ENCODE measurements at regions not wholly inside any gene's neighbourhood (a gene's known extent, or its start where the extent isn't known, plus 50 kb on each side); places are given as distances from the start of the nearest gene placed in this dataset.

DNA sequence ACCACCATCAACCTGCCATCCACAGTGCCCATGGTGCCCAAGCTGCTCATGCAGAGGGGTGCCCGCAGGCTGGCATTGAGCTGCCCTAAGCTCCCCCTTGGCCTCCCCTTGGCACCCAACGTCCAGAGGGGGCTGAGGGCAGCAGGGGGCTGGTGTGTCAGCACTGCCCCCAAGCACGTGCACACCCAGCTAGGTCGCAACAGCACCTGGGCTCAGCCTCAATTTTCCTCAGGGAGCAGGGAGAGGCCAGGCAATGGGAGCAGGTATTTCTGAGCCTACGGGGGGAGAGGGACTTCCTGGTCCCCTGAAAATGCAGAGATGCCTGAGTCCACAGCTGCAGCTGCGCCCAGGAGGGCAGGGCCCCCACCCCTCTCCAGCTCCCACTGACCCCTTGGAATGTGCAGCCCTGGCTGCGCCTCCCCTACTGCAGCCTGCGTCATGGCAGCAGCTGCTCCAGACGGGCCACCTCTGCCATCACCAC lies 204.2 kb downstream of the ANKRD60 start:
- no peak overlapping the region for H2BK120ac ChIP-seq (ENCODE audit: insufficient read depth, low read length, poor library complexity)
- H4K12ac ChIP-seq (ENCODE audit: low read depth, low read length): no peak overlapping the region
- no peak overlapping the region for H3K27ac ChIP-seq (ENCODE audit: low read depth, low read length)
- no peak overlapping the region for H2AFZ ChIP-seq (ENCODE audit: insufficient read depth, low read length, poor library complexity)
- no peak overlapping the region for H3K23ac ChIP-seq (ENCODE audit: low read length)
- no peaks in the 10 kb centered on the region for H3K36me3 ChIP-seq (ENCODE audit: control insufficient read depth in 1 of 2, insufficient read depth in 2 of 2, low read length in 2 of 2)
- no peak overlapping the region for H3K14ac ChIP-seq (ENCODE audit: low read length)
- H3K79me2 ChIP-seq (ENCODE audit: control insufficient read depth, insufficient read depth, low read length, poor library complexity): no peaks in the 10 kb centered on the region
- no peaks in the 10 kb centered on the region for H3K79me1 ChIP-seq (ENCODE audit: low read length)
- H2AK5ac ChIP-seq (ENCODE audit: low read length): no peak overlapping the region
- H3K9me3 ChIP-seq (ENCODE audit: insufficient read depth, low read depth, low read length): peaks cover 2% of the 10 kb centered on the region
- no peak for DNase-seq
- H3K4ac ChIP-seq (ENCODE audit: low read depth, low read length): no peak overlapping the region
- no peak overlapping the region for H3K4me3 ChIP-seq (ENCODE audit: low read depth, low read length)
- peaks cover 0 to 2% of the 10 kb centered on the region in 2 experiments for H3K4me1 ChIP-seq (ENCODE audit: control insufficient read depth in 1 of 2, insufficient read depth in 2 of 2, low read length in 2 of 2)
- H3K27me3 ChIP-seq (ENCODE audit: insufficient read depth, low read length): no peaks in the 10 kb centered on the region
- H3K4me2 ChIP-seq (ENCODE audit: low read length): no peak overlapping the region
- no peak overlapping the region for H3K18ac ChIP-seq (ENCODE audit: low read length)
- no CpG with 5 or more reads among the region's 9 CpGs for WGBS (ENCODE audit: extremely low coverage, insufficient coverage, insufficient read length)
- no peak overlapping the region for H3K9ac ChIP-seq (ENCODE audit: low read length)
- H2BK5ac ChIP-seq (ENCODE audit: low read depth, low read length, poor library complexity): no peak overlapping the region
- no peak overlapping the region for H4K8ac ChIP-seq (ENCODE audit: low read depth, low read length)
- no peak overlapping the region for H4K91ac ChIP-seq (ENCODE audit: low read depth, low read length)
- H2BK12ac ChIP-seq (ENCODE audit: low read length): no peak overlapping the region

DNA sequence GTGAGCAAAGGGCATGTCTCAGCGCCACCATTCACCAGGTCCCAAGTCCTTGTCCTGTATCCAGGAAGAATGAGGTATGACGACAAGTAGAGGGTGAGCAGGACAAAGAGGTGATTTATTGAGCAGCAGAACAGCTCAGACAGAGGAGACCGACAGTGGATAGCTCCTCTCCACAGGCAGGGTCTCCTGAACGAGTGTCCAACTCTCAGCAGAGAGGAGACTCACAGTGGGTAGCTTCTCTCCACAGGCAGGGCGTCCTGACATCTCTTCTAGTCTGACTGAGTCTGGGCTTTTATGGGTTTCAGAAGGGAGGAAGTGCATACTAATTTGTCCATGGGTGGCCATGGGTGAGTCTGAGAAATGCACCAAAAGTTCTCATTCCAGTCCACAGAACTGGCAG lies 204.7 kb downstream of the ANKRD60 start:
- Histone ChIP-seq H4K8ac (ENCODE audit: low read depth, low read length) (no peak overlapping the region), H3K14ac (ENCODE audit: low read length) (no peak overlapping the region), H3K4ac (ENCODE audit: low read depth, low read length) (no peak overlapping the region), H3K23ac (ENCODE audit: low read length) (no peak overlapping the region), H4K12ac (ENCODE audit: low read depth, low read length) (no peak overlapping the region), H3K4me2 (ENCODE audit: low read length) (no peak overlapping the region), H3K18ac (ENCODE audit: low read length) (no peak overlapping the region), H3K9me3 (ENCODE audit: insufficient read depth, low read depth, low read length) (peaks cover 2% of the 10 kb centered on the region), H3K4me1 (ENCODE audit: control insufficient read depth in 1 of 2, insufficient read depth in 2 of 2, low read length in 2 of 2) (peaks cover 0 to 2% of the 10 kb centered on the region in 2 experiments), H3K27me3 (ENCODE audit: insufficient read depth, low read length) (no peaks in the 10 kb centered on the region), H3K79me2 (ENCODE audit: control insufficient read depth, insufficient read depth, low read length, poor library complexity) (no peaks in the 10 kb centered on the region), H4K91ac (ENCODE audit: low read depth, low read length) (no peak overlapping the region), H2BK5ac (ENCODE audit: low read depth, low read length, poor library complexity) (no peak overlapping the region), H3K9ac (ENCODE audit: low read length) (no peak overlapping the region), H3K79me1 (ENCODE audit: low read length) (no peaks in the 10 kb centered on the region), H3K27ac (ENCODE audit: low read depth, low read length) (no peak overlapping the region), H2AK5ac (ENCODE audit: low read length) (no peak overlapping the region), H2BK120ac (ENCODE audit: insufficient read depth, low read length, poor library complexity) (no peak overlapping the region), H3K36me3 (ENCODE audit: control insufficient read depth in 1 of 2, insufficient read depth in 2 of 2, low read length in 2 of 2) (no peaks in the 10 kb centered on the region), H3K4me3 (ENCODE audit: low read depth, low read length) (no peak overlapping the region), H2BK12ac (ENCODE audit: low read length) (no peak overlapping the region), H2AFZ (ENCODE audit: insufficient read depth, low read length, poor library complexity) (no peak overlapping the region)
- DNase-seq: no peak
- WGBS (ENCODE audit: extremely low coverage, insufficient coverage, insufficient read length): no CpG with 5 or more reads among the region's 5 CpGs

DNA sequence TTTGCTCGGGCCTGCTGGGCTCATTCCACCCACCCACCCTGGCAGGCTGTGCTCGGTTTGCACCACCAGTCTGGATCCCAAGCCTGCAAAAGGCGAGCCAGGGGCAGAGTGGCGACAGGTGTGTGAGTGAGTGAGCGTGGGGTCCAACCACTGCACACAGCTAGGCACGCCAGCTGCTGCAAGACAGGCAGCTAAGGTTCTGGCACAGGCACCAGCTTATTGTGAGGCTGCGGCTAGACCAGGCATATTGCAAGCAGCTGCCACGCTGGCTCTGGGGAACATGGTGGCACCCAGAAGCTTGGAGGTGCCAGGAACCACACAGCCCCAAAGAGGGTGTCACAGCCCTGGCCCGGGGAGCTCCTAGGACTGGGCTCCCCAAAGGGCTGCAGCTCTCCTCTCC lies 205.1 kb downstream of the ANKRD60 start:
- no peak for DNase-seq
- Histone ChIP-seq H3K23ac (ENCODE audit: low read length) (no peak overlapping the region), H3K14ac (ENCODE audit: low read length) (no peak overlapping the region), H3K79me2 (ENCODE audit: control insufficient read depth, insufficient read depth, low read length, poor library complexity) (no peaks in the 10 kb centered on the region), H3K27ac (ENCODE audit: low read depth, low read length) (no peak overlapping the region), H3K9ac (ENCODE audit: low read length) (no peak overlapping the region), H3K4me2 (ENCODE audit: low read length) (no peak overlapping the region), H3K79me1 (ENCODE audit: low read length) (no peaks in the 10 kb centered on the region), H4K8ac (ENCODE audit: low read depth, low read length) (no peak overlapping the region), H3K9me3 (ENCODE audit: insufficient read depth, low read depth, low read length) (peaks cover 2% of the 10 kb centered on the region), H2AFZ (ENCODE audit: insufficient read depth, low read length, poor library complexity) (no peak overlapping the region), H4K12ac (ENCODE audit: low read depth, low read length) (no peak overlapping the region), H2AK5ac (ENCODE audit: low read length) (no peak overlapping the region), H3K36me3 (ENCODE audit: control insufficient read depth in 1 of 2, insufficient read depth in 2 of 2, low read length in 2 of 2) (no peaks in the 10 kb centered on the region), H3K18ac (ENCODE audit: low read length) (no peak overlapping the region), H2BK120ac (ENCODE audit: insufficient read depth, low read length, poor library complexity) (no peak overlapping the region), H3K4me1 (ENCODE audit: control insufficient read depth in 1 of 2, insufficient read depth in 2 of 2, low read length in 2 of 2) (peaks cover 0 to 2% of the 10 kb centered on the region in 2 experiments), H3K27me3 (ENCODE audit: insufficient read depth, low read length) (no peaks in the 10 kb centered on the region), H3K4me3 (ENCODE audit: low read depth, low read length) (no peak overlapping the region), H4K91ac (ENCODE audit: low read depth, low read length) (no peak overlapping the region), H3K4ac (ENCODE audit: low read depth, low read length) (no peak overlapping the region), H2BK12ac (ENCODE audit: low read length) (no peak overlapping the region), H2BK5ac (ENCODE audit: low read depth, low read length, poor library complexity) (no peak overlapping the region)
- WGBS (ENCODE audit: extremely low coverage, insufficient coverage, insufficient read length): no CpG with 5 or more reads among the region's 9 CpGs

DNA sequence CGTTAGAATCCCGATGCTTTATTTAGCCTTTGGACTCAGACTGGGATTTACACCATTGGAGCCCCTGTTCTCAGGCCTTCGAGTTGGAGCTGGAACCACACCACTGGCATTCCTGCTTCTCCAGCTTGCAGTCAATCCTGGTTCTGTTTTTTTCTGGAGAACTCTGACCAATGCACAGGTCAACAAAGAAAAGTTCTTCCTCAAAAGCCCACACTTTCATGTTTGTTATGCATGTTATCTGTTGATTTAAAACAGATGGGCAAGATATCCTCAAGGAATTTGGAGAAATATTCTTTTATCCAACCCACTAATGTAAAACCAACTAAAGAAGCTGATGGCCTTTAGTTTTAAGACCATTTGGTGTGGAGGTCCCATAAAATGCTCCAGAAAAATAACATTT lies 205.7 kb downstream of the ANKRD60 start:
- no peak overlapping the region for H3K27ac ChIP-seq (ENCODE audit: low read depth, low read length)
- peaks cover 2% of the 10 kb centered on the region for H3K9me3 ChIP-seq (ENCODE audit: insufficient read depth, low read depth, low read length)
- H2AK5ac ChIP-seq (ENCODE audit: low read length): no peak overlapping the region
- H4K8ac ChIP-seq (ENCODE audit: low read depth, low read length): no peak overlapping the region
- H2BK12ac ChIP-seq (ENCODE audit: low read length): no peak overlapping the region
- no peak overlapping the region for H2BK120ac ChIP-seq (ENCODE audit: insufficient read depth, low read length, poor library complexity)
- H2AFZ ChIP-seq (ENCODE audit: insufficient read depth, low read length, poor library complexity): no peak overlapping the region
- no peak overlapping the region for H3K18ac ChIP-seq (ENCODE audit: low read length)
- H2BK5ac ChIP-seq (ENCODE audit: low read depth, low read length, poor library complexity): no peak overlapping the region
- no peak overlapping the region for H4K12ac ChIP-seq (ENCODE audit: low read depth, low read length)
- DNase-seq: no peak
- H3K4me1 ChIP-seq (ENCODE audit: control insufficient read depth in 1 of 2, insufficient read depth in 2 of 2, low read length in 2 of 2): peaks cover 0 to 2% of the 10 kb centered on the region in 2 experiments
- H3K4me2 ChIP-seq (ENCODE audit: low read length): no peak overlapping the region
- no peak overlapping the region for H3K14ac ChIP-seq (ENCODE audit: low read length)
- no CpG with 5 or more reads among the region's 3 CpGs for WGBS (ENCODE audit: extremely low coverage, insufficient coverage, insufficient read length)
- H3K27me3 ChIP-seq (ENCODE audit: insufficient read depth, low read length): no peaks in the 10 kb centered on the region
- H4K91ac ChIP-seq (ENCODE audit: low read depth, low read length): no peak overlapping the region
- H3K79me2 ChIP-seq (ENCODE audit: control insufficient read depth, insufficient read depth, low read length, poor library complexity): no peaks in the 10 kb centered on the region
- H3K9ac ChIP-seq (ENCODE audit: low read length): no peak overlapping the region
- no peaks in the 10 kb centered on the region for H3K36me3 ChIP-seq (ENCODE audit: control insufficient read depth in 1 of 2, insufficient read depth in 2 of 2, low read length in 2 of 2)
- H3K4ac ChIP-seq (ENCODE audit: low read depth, low read length): no peak overlapping the region
- no peak overlapping the region for H3K4me3 ChIP-seq (ENCODE audit: low read depth, low read length)
- no peak overlapping the region for H3K23ac ChIP-seq (ENCODE audit: low read length)
- H3K79me1 ChIP-seq (ENCODE audit: low read length): no peaks in the 10 kb centered on the region
